ENCODE measurements at regions not wholly inside any gene's neighbourhood (a gene's known extent, or its start where the extent isn't known, plus 50 kb on each side); places are given as distances from the start of the nearest gene placed in this dataset.

DNA sequence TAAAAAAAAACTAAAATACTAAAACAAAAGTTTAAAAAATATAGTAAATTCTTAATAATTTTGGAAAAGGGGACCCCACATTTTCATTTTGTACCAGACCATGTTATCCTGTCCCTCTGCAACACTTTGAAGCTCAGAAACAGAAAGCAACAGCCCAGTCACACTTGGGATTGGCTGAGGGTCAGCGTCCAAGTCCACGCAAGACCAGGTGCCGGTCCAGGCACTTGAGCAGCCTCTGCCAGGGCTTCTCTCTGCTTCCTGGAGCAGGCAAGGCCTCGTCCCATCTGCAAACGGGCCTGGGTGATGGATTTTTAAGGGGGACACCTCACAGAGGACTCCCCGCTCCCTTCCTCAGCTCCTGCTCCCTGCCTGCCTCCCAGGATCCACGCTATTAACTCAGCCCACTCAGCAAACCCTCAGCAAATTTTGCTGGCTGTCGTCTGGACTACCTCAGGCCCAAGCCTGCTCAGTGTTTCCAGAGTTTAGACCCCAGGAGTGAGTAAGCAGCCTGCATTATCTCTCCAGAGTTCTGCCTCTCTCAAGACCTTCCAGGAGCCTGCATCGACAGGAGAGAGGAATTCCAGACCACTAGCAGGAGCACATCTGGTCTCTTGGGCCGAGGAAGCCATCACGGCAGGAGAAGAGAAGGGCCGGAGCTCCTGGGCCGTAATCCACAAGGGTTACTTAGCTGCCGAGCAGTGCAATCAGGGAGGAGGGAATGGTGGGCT is 67.4 kb upstream of the CALM2 start:
- Histone ChIP-seq H4K20me1 (ENCODE audit: insufficient read depth, low read length) (no peaks in the 10 kb centered on the region), H3K9ac (ENCODE audit: insufficient read depth, low read length, poor library complexity, severe bottlenecking) (no peak overlapping the region), H2AFZ (ENCODE audit: insufficient read depth, low read depth, low read length, poor library complexity, severe bottlenecking) (no peak overlapping the region), H3K27ac (ENCODE audit: low read depth in 1 of 2, low read length in 2 of 2) (no peak overlapping the region), H3K9me3 (replicated peaks in 1 of 2; ENCODE audit: control insufficient read depth in 1 of 2, insufficient read depth in 1 of 2, low read length in 2 of 2) (no peaks in the 10 kb centered on the region), H3K36me3 (replicated peaks in 1 of 2; ENCODE audit: control insufficient read depth in 1 of 2, insufficient read depth in 2 of 2, low read length in 2 of 2) (no peaks in the 10 kb centered on the region), H3K4me3 (replicated peaks in 1 of 3; ENCODE audit: low read depth in 2 of 3, low read length in 3 of 3) (no peak overlapping the region), H3K27me3 (ENCODE audit: control insufficient read depth in 2 of 2, insufficient read depth in 2 of 2, low read length in 2 of 2) (peaks cover 0 to 4% of the 10 kb centered on the region in 2 donors), H3K79me2 (ENCODE audit: insufficient read depth, low read length) (no peaks in the 10 kb centered on the region), H3K4me1 (ENCODE audit: control insufficient read depth in 1 of 2, insufficient read depth in 2 of 2, low read length in 2 of 2) (no peaks in the 10 kb centered on the region), H3K4me2 (replicated peaks; ENCODE audit: extremely low read depth, low read length, poor library complexity, severe bottlenecking) (no peak overlapping the region)
- Mint-ChIP-seq H3K4me1 (no peaks in the 10 kb centered on the region), H3K9me3 (peaks cover 0 to 4% (median 0%) of the 10 kb centered on the region in 7 donors), H3K36me3 (no peaks in the 10 kb centered on the region), H3K4me3 (no peak overlapping the region), H3K27me3 (ENCODE audit: low read depth in 3 of 3) (peaks cover 5 to 16% (median 8%) of the 10 kb centered on the region in 3 donors), H3K27ac (no peak overlapping the region)
- 94% methylated on average over 11 of the region's 14 CpGs for WGBS (ENCODE audit: insufficient coverage)
- TF ChIP-seq, protein P1, sequence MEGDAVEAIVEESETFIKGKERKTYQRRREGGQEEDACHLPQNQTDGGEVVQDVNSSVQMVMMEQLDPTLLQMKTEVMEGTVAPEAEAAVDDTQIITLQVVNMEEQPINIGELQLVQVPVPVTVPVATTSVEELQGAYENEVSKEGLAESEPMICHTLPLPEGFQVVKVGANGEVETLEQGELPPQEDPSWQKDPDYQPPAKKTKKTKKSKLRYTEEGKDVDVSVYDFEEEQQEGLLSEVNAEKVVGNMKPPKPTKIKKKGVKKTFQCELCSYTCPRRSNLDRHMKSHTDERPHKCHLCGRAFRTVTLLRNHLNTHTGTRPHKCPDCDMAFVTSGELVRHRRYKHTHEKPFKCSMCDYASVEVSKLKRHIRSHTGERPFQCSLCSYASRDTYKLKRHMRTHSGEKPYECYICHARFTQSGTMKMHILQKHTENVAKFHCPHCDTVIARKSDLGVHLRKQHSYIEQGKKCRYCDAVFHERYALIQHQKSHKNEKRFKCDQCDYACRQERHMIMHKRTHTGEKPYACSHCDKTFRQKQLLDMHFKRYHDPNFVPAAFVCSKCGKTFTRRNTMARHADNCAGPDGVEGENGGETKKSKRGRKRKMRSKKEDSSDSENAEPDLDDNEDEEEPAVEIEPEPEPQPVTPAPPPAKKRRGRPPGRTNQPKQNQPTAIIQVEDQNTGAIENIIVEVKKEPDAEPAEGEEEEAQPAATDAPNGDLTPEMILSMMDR (IDR thresholded peaks at IDR 0.05), result no peak
- DNase-seq, result no peak
- intact Hi-C loops (cut with micrococcal nuclease), result no loop called here

DNA sequence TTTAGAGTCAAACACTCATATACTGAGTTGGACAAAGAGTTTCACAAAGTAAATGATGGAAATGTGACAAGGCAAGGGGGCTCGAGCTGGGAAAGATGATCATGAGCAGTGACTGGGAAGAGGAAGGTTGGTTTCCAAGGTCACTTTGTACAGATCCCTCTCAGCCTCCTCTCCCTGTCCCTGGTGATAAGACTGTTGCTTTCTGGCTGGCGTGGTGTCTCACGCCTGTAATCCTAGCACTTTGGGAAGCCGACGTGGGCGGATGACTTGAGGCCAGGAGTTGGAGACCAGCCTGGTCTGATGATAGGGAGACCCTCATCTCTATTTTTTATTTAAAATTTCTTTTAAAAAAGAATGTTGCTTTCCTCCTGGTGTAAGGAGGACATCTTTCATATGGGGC is 65.4 kb upstream of the CALM2 start:
- no peak overlapping the region for H3K4me3 Mint-ChIP-seq
- Histone ChIP-seq H3K36me3 (replicated peaks in 1 of 2; ENCODE audit: control insufficient read depth in 1 of 2, insufficient read depth in 2 of 2, low read length in 2 of 2) (no peaks in the 10 kb centered on the region), H3K79me2 (ENCODE audit: insufficient read depth, low read length) (no peaks in the 10 kb centered on the region), H3K9me3 (replicated peaks in 1 of 2; ENCODE audit: control insufficient read depth in 1 of 2, insufficient read depth in 1 of 2, low read length in 2 of 2) (no peaks in the 10 kb centered on the region), H3K27ac (ENCODE audit: low read depth in 1 of 2, low read length in 2 of 2) (no peak overlapping the region), H3K4me2 (replicated peaks; ENCODE audit: extremely low read depth, low read length, poor library complexity, severe bottlenecking) (no peak overlapping the region), H3K4me3 (replicated peaks in 1 of 3; ENCODE audit: low read depth in 2 of 3, low read length in 3 of 3) (no peak overlapping the region), H2AFZ (ENCODE audit: insufficient read depth, low read depth, low read length, poor library complexity, severe bottlenecking) (no peak overlapping the region), H3K9ac (ENCODE audit: insufficient read depth, low read length, poor library complexity, severe bottlenecking) (no peak overlapping the region), H3K27me3 (ENCODE audit: control insufficient read depth in 2 of 2, insufficient read depth in 2 of 2, low read length in 2 of 2) (peaks cover 0 to 4% of the 10 kb centered on the region in 2 donors), H4K20me1 (ENCODE audit: insufficient read depth, low read length) (no peaks in the 10 kb centered on the region), H3K4me1 (ENCODE audit: control insufficient read depth in 1 of 2, insufficient read depth in 2 of 2, low read length in 2 of 2) (no peaks in the 10 kb centered on the region)
- peaks cover 0 to 4% (median 0%) of the 10 kb centered on the region in 7 donors for H3K9me3 Mint-ChIP-seq
- TF ChIP-seq, protein P1 (IDR thresholded peaks at IDR 0.05), result no peak
- H3K36me3 Mint-ChIP-seq, result no peaks in the 10 kb centered on the region
- peaks cover 5 to 21% (median 13%) of the 10 kb centered on the region in 3 donors for H3K27me3 Mint-ChIP-seq (ENCODE audit: low read depth in 3 of 3)
- no peaks in the 10 kb centered on the region for H3K4me1 Mint-ChIP-seq
- DNase-seq, result no peak
- no CpG with 5 or more reads among the region's 6 CpGs for WGBS (ENCODE audit: insufficient coverage)
- H3K27ac Mint-ChIP-seq, result no peak overlapping the region
- intact Hi-C loops (cut with micrococcal nuclease), result no loop called here

Measured in CD14-positive monocyte (primary cell).